Kidney tubule cell (primary cell): ENCODE measurements at regions not wholly inside any gene's neighbourhood (a gene's known extent, or its start where the extent isn't known, plus 50 kb on each side); places are given as distances from the start of the nearest gene placed in this dataset.
"Not testable (repeated sequence)": the region's sequence is repeated elsewhere in the genome, so short reads cannot be mapped to it uniquely, and the experiment has no call there.

Source experiments
- DNase-seq: peaks from one replicate; pipeline ENCODE4 v3.0.0-alpha.2; 2018; ENCODE audit warnings: low spot score

- peak; percentile 20 for DNase-seq
Measured at GRCh38 chr2:56806924-56807323, 623.1 kb downstream of the CCDC85A start.

GRCh38 chr2:56807861-56808260 is 624.1 kb downstream of the CCDC85A start:
- DNase-seq, result no peak

GRCh38 chr2:56811401-56811800 is 627.6 kb downstream of the CCDC85A start:
- DNase-seq, result no peak

GRCh38 chr2:56812432-56812831 is 628.6 kb downstream of the CCDC85A start:
- DNase-seq, result no peak

- no peak for DNase-seq
Measured at GRCh38 chr2:56813490-56813889, 629.7 kb downstream of the CCDC85A start.

- no peak for DNase-seq
Measured at GRCh38 chr2:56816666-56817065, 632.9 kb downstream of the CCDC85A start.

GRCh38 chr2:56831780-56832179 is 648.0 kb downstream of the CCDC85A start:
- no peak for DNase-seq

GRCh38 chr2:56834686-56835085 is 650.9 kb downstream of the CCDC85A start:
- no peak for DNase-seq

GRCh38 chr2:56840009-56840408 is 656.2 kb downstream of the CCDC85A start:
- DNase-seq, result not testable (repeated sequence)

GRCh38 chr2:56860991-56861390 is 677.2 kb downstream of the CCDC85A start:
- DNase-seq, result no peak

- no peak for DNase-seq
Measured at GRCh38 chr2:56871644-56872043, 687.9 kb downstream of the CCDC85A start.

GRCh38 chr2:56874717-56875116 is 690.9 kb downstream of the CCDC85A start:
- no peak for DNase-seq

GRCh38 chr2:56889738-56890137 is 705.9 kb downstream of the CCDC85A start:
- no peak for DNase-seq

GRCh38 chr2:56892382-56892781 is 708.6 kb downstream of the CCDC85A start:
- no peak for DNase-seq

GRCh38 chr2:56898986-56899385 is 715.2 kb downstream of the CCDC85A start:
- no peak for DNase-seq

- DNase-seq, result no peak
Measured at GRCh38 chr2:56912490-56912889, 728.7 kb downstream of the CCDC85A start.

- no peak for DNase-seq
Measured at GRCh38 chr2:56918790-56919189, 735.0 kb downstream of the CCDC85A start.

- DNase-seq, result no peak
Measured at GRCh38 chr2:56933976-56934375, 750.2 kb downstream of the CCDC85A start.

GRCh38 chr2:56934866-56935265 is 751.1 kb downstream of the CCDC85A start:
- DNase-seq, result no peak

- no peak for DNase-seq
Measured at GRCh38 chr2:56940054-56940453, 756.3 kb downstream of the CCDC85A start.

- no peak for DNase-seq
Measured at GRCh38 chr2:56952871-56953270, 769.1 kb downstream of the CCDC85A start.

- no peak for DNase-seq
Measured at GRCh38 chr2:56960581-56960980, 776.8 kb downstream of the CCDC85A start.

GRCh38 chr2:56962673-56963072 is 778.9 kb downstream of the CCDC85A start:
- no peak for DNase-seq

- DNase-seq, result no peak
Measured at GRCh38 chr2:56969513-56969912, 785.7 kb downstream of the CCDC85A start.

- no peak for DNase-seq
Measured at GRCh38 chr2:56971383-56971974, 787.7 kb downstream of the CCDC85A start.
